PC-3 (cell line): ENCODE measurements at regions not wholly inside any gene's neighbourhood (a gene's known extent, or its start where the extent isn't known, plus 50 kb on each side); places are given as distances from the start of the nearest gene placed in this dataset.

Source experiments
- EZH2 ChIP-seq: fragments of 300-600 bp; sonication (generic); IDR thresholded peaks from one replicate; pipeline ENCODE4 v1.6.1; 2017; ENCODE audit warnings: antibody characterized with exemption, mild to moderate bottlenecking, low read length; ENCODE audit not compliant: unreplicated experiment
- TF ChIP-seq, protein P1 (sequence below): fragments of 300-600 bp; sonication (generic); conservative IDR thresholded peaks from 2 replicates; pipeline ENCODE4 v1.5.1; 2017; ENCODE audit warnings: antibody characterized with exemption, low read depth, mild to moderate bottlenecking, low read length

DNA sequence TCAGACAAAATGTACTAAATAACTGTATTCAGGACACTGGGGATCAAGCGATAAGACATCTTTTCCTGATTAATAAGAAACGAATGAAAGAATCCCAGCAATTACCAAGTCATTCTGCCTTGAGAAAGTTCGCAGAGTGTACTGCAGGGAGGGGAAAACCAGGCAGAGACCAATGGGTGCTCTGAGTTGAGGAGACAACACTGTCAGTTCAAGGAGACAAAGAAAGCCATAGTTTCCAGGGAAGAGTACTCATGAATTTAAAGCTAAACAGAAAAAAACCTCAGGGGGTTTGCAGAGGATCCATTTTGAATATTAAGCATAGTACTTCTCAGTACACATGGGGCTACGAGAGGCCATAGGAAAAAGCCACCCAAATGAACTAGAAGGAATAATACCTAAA lies 573.0 kb downstream of the KCTD8 start:
- TF ChIP-seq, protein P1, sequence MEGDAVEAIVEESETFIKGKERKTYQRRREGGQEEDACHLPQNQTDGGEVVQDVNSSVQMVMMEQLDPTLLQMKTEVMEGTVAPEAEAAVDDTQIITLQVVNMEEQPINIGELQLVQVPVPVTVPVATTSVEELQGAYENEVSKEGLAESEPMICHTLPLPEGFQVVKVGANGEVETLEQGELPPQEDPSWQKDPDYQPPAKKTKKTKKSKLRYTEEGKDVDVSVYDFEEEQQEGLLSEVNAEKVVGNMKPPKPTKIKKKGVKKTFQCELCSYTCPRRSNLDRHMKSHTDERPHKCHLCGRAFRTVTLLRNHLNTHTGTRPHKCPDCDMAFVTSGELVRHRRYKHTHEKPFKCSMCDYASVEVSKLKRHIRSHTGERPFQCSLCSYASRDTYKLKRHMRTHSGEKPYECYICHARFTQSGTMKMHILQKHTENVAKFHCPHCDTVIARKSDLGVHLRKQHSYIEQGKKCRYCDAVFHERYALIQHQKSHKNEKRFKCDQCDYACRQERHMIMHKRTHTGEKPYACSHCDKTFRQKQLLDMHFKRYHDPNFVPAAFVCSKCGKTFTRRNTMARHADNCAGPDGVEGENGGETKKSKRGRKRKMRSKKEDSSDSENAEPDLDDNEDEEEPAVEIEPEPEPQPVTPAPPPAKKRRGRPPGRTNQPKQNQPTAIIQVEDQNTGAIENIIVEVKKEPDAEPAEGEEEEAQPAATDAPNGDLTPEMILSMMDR, result no peak
- no peak for TF ChIP-seq EZH2
